GM18517 (cell line): ENCODE measurements at regions not wholly inside any gene's neighbourhood (a gene's known extent, or its start where the extent isn't known, plus 50 kb on each side); places are given as distances from the start of the nearest gene placed in this dataset.

Source experiments
- ATAC-seq: cut with Tn5 transposase; IDR thresholded peaks from one replicate; pipeline ENCODE4 v1.9.1; 2021; ENCODE audit warnings: mild to moderate bottlenecking, moderate library complexity; ENCODE audit not compliant: unreplicated experiment

DNA sequence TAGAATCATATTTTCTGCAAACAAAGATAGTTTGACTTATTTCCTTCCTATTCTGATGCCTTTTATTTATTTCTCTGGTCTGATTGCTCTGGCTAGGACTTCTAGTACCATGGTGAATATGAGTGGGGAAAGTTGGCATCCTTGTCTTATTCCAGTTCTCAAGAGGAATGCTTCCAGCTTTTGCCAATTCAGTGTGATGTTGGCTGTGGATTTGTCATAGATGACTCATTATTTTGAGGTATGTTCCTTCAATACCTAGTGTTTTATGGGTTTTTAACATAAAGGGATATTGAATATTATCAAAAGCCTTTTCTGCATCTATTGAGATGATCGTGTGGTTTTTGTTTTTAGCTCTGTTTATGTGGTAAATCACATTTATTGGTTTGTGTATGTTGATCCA is 139.4 kb upstream of the CNTN1 start:
- ATAC-seq: no peak

DNA sequence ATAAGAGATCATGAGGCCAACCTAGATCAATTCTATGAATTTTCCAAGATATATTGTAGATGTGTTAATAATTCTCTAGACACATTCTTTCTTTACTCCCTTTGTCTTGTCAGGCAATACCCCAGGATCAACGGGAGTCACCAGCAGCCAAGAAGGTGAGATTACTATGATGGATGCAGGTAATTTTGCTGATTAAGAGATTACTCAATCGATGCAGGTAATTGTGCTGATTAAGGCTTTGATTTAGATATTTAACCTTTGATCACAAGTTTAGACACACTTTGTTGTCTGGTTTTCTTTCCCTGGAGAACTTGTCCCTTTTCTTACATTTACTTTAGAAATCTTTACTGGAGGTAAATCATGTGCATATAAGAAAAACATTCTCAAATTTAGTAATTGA is 134.3 kb upstream of the CNTN1 start:
- no peak for ATAC-seq

DNA sequence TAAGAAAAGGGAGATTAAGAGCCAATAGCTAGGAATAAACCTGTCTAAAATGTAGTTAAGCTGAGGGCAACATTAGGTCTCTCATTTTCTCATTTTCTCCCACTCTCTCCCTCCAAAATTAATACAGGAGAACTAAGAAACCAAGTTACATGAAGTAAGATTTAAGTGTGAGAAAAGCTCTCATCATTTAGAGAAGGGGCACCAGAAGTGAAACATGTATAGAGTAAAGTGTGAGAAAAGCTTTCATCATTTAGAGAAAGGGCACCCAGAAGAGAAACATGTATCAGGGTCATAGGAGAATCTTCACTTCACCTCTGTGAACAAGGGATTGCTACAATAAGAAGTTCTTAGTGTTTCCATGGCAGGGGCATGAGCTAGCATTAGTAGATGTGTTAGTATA is 132.4 kb upstream of the CNTN1 start:
- ATAC-seq: peak; percentile 62

DNA sequence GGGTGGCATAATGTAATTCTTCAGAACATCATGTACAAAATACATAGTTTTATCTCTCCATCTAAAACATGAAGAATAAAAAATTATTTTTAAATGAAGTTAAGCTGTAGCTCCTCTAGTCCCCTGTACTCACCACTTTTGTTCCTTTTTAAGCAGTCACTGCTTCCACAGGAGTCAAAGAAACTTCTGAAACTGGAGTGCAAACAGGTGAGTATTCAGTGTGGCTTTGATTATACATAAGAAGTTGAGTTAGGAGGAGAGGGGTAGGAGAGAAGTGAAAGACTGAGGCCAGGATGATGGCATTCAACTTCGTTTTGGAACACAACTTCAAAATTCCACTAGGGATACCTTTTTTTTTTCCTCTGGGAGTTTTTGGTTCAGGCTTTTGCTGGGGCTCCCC is 131.4 kb upstream of the CNTN1 start:
- no peak for ATAC-seq

DNA sequence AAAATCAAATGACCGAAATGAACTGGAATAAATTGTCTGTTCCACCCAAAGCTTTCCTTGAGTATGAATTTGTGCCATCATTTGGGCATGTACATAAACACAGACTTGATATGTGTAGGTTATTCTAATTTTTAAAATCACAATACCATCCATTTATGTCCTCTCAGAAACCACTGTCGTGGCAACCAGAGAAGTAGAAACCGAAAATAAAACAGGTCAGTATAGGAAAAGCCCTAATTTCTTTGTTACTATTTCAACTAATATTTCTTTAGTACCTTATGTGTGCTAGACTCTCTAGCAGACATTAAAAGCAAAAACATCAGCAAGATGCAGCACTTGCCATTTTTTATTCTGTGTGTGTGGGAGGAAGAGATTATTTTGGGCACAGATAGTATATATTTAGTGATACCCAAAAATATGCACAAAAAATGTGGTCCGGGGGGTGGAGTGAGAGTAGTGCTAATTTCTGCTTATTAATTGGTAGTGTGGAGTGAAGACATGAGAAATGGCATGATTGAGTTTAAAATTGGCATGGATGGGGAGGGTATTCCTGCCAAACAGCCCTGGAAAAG is 130.8 kb upstream of the CNTN1 start:
- ATAC-seq: peak; percentile 61

DNA sequence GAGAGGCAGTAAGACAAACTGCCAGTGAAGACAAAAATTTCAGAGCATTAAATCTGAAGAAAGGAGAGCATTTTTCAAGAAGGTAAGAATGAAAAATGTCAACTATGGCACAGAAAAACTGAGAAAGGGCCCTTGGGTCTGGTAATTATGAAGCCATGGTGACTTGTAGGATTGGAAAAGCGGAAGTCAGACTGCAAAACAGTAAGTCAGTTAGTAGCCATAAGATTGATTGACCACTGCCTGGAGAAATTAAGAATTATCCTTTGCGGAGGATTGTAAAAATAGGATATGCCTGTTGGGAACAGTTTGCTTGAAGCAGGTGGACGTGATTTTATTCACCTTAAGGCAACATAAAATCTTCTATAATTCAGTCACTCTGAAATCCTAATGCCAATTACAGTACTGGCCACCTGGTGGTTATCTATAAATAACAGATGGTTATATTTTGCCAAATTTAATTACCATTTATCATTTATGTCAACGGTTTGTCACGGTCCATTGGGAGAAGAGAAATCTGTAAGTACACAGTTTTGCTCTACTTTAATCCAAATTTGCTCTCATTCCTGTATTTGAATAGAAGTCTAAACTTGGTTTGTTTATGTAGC is 127.1 kb upstream of the CNTN1 start:
- ATAC-seq: no peak

DNA sequence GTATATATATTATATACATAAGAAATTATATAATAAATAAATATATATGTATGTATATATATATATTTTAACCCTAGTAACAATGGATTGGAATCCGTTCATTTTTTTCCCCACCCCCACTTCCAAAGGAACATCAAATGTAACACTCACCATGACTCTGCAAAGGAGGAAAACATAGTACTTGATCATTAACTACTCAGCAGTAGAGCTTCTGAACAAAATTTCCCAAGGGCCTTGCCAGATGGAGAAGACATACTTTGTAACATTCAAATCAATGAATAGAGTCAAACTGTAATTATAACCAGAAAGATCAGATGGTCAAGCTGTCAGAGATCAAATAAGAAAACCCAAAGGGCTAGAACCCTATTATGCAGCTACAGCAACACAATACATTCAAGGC is 126.0 kb upstream of the CNTN1 start:
- ATAC-seq: no peak

DNA sequence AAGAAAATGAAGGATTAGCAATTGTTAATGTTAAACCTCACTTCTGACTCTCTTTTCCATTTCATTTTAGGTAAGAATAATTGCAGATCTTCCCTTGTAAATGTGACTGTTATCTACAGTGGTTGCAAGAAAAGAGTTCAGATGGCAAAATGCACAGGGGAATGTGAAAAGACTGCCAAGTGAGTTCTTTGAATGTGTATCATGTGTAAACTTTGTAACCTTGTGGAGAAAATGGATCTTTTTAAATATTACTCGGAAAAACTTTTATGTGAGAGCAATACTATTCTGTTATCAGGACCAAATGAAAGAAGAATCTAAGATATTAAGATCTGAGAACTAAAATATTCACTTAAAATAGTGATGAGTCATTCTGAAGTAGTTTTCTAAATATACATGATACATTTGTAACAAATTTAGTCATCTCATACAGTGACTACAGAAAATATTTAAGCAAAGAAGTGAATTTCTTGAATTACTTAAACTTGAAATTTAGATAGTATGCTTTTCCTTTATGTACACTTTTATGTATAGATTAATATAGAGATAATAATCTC is 122.5 kb upstream of the CNTN1 start:
- ATAC-seq: no peak

DNA sequence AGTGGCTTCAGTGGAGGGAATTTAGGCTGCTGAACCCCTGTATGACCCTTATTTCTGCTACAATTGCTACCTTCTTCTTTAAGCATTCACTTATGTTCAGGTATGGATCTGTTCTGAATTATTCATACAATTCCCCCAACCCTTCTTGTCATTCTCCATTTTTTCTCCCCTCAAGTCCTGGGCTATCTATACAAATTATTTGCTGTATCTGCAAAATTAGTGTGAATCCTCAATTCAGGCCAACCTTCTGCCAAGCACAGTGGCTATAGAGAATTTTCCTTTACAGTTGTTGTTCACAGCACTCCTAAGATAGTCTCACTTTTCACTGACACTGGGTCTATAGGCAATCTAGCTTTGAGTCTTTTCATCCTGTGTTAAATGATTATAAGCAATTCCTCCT is 119.2 kb upstream of the CNTN1 start:
- ATAC-seq: no peak

DNA sequence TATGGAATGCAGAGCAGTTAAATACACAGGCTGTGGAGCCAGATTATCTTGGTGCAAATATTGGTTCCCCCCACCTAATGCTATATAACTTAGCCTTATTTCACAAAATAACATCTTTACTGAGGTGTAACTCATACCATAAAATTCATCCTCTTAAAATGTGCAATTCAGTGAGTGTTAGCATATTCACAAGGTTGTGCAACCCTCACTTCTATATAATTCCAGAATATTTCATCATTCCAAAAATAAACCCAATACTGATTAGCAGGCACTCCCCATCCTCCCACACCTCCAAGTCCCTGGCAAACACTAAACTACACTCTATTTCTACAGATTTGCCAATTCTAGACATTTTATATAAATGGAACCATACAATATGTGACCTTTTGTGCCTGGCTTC is 116.3 kb upstream of the CNTN1 start:
- no peak for ATAC-seq

DNA sequence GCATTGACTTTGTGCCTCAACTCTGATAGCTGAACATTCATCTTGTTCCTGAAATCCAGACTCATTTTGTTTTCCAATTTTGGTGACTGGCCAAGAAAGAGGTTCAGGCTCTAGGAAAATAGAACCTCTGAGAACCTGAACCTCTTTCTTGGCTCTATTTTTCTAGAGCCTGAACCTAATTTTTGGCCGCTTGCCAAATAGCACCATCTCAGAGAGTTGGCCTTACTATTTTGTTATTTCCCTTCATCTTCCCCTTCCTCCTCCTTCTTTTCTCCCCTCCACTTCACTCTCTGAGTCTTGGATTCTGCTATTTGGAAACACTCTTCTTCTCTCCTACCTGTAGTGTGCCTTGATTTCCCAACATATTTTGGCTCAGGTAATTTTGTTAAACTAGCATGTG is 114.4 kb upstream of the CNTN1 start:
- no peak for ATAC-seq

DNA sequence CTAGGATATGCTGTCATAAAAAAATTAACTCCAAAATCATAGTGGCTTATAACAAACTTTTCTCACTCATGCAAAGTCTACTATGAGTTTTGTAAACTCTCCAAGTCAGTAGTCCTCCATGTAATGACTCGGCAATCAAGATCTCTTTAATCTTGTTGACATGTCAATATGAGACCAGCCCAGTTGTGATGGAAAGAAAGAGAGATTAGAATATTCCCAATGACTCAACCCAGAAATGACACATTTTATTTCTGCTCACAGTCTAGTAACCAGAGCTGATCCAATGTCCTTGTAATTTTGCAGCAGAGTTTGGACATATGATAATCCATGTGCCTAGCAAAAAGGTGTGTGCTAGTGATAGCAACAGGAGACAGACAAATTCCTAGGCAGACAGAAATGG is 112.6 kb upstream of the CNTN1 start:
- ATAC-seq: no peak

DNA sequence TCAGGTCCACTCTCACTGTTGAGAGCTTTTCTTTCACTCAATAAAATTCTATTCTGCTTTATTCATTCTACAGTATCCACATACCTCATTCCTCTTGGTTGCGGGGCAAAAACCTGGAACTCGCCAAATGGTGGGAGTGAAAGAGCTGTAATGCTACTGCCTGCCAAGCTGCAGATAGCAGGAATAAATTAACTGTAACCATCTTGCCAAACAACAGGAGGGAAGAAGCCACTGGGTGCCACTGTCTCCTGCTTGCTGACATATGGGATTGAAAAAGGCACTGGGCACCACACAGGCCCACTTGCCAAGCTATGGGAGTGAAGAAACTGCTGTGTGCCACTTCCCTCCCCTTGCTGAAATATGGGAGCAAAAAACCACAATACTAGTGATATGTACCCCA is 111.9 kb upstream of the CNTN1 start:
- no peak for ATAC-seq

DNA sequence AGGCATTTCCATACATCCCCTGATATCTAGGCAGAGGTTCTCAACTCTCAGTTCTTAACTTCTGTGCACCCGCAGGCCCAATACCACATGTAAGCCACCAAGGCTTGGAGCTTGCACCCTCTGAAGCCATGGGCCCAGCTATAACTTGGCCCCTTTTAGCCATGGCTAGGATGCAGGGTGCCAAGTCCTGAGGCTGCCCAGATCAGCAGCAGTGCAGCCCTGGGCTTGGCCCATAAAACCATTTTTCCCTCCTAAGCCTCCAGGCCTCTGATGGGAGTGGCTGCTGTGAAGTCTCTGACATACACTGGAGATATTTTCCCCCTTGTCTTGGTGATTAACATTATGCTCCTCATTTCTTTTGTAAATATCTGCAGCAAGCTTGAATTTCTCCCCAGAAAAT is 110.3 kb upstream of the CNTN1 start:
- no peak for ATAC-seq

DNA sequence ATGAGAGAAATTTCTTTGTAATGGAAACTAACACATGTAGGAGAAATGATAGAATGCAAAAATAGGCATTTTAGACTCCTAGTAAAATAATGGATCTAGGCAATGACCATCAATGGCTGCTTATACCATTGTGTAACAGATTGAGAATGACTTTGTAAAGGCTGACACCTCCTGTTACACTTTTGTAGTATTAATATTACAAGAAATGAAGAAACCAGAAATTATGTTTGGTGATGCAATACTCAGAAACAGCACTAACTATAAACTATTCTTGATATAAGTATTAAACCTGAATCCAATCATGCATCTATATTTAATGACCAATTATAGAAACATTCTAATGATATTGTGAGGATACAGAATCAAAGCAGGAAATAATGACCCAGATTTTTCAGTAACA is 108.5 kb upstream of the CNTN1 start:
- ATAC-seq: no peak

DNA sequence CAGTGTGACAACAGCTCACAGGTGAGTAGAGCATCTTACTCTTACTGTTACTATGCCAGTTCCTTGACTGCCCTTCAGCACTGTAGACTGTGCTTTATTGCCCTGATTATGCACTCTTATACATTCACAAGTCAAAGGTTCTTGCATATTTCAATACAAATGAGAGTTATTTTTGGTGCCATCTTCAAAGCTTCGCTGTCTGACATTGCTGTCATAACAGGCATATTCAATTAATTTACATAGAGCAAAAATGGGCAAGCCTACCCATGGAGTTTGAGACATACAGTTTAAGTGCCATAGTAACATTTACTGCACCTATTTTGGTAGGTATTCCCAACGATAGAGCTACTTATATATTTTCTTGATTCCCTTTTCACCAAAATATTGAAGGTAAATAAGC is 107.5 kb upstream of the CNTN1 start:
- ATAC-seq: no peak

DNA sequence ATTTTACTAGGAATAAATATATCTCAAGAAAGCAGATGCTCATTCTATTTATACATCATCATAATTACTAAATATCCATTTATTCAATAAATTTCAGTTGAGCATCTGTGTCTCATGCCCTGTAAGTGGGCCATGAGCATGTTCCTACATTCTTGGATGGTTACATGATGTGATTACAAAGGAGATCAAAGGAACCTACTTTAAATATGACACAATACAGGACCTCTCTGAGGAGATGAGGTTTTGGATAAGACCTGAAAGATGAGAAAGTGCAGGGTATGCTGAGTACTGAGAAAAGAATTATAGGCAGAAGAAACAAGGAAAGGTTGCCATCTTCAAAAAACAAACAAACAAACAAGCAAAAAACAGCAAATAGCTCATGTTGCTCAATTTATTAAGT is 105.4 kb upstream of the CNTN1 start:
- ATAC-seq: no peak

DNA sequence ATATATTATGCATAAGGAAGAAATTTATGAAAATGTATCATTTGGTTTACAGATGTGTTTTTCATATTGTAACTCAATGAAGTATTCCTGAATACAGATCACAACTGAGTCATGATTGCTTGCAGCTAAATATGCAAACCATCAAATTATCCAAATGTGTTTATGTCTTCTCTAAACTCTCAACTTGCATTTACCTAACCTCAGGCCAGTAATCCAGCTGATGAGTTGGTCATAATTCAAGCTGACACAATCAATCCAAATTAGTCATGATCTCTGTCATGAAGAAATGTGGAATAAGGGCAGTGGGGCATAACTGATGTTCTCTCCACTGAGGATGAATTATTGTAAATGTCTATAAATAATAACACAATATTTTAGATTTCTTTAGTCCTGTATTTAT is 104.8 kb upstream of the CNTN1 start:
- ATAC-seq: no peak

DNA sequence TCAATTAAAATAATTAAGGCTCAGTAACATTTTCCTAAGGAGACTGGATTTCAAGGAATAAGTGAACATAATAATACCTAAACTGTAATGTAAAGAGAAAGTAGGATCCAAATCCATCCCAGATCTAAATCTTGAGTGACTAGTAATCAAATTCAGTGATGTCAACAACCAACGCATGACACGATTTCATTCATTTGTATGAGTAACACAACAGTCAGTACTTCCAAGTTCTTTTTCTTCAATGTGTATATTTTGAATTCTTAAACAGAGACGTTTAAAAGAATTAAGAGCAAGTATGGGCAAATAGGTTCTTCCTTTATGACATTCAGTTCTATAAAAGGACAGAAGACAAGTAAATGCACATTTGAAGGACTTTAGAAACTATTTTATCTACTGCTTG is 104.3 kb upstream of the CNTN1 start:
- ATAC-seq: no peak

DNA sequence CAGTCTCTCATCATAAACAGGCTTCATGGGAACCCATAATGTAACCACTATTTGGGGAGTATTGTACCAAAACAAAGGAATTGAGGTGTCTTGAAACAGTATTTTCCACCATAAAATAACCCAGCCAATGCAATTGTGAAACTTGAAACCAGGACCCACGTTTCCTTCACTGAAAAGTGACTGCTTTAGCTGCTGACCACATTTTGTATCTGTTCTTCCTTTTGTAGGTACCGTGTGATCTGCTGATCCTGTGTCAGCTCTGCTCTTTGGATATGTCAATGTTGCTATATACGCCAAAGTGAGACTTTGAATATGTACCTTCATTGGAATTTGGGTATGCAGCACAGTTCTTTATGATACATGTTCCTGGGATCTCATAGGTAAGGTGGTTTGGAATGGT is 95.1 kb upstream of the CNTN1 start:
- no peak for ATAC-seq

DNA sequence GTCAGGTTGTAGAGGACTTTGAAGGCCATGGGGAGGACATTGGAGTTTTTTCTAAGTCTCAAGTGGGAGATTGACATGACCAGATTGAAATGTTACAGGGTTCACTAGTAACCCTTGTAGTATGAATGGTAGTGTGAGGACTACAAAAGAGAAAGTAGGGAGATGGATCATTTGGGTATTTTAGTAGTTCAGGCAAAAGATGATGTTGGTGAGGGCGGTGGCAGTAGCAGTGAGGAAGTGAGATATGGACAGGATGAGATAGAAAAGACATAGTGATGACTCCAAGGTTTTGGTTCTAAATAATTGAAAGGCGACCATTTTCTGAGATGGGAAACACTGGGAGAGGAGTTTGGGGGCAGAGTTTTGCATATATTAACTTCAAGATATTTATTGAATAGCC is 94.2 kb upstream of the CNTN1 start:
- no peak for ATAC-seq

DNA sequence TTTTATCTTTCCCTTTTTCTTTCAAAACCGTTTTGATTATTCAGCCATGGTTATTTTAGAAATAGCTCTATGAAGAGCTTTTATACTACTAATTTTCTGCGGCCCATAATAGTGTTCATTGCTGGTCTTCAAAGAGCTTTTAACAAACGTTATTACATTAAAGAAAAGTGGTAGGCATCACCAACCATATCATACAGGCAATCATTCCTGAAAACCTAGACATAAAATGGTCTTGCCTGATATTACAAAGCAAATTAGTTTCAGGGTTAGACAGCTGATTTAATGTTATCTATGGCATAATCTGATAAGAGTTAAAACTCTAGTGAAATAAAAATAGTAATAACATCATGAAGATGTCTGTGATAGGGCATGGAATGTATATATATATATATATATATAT is 89.7 kb upstream of the CNTN1 start:
- no peak for ATAC-seq

DNA sequence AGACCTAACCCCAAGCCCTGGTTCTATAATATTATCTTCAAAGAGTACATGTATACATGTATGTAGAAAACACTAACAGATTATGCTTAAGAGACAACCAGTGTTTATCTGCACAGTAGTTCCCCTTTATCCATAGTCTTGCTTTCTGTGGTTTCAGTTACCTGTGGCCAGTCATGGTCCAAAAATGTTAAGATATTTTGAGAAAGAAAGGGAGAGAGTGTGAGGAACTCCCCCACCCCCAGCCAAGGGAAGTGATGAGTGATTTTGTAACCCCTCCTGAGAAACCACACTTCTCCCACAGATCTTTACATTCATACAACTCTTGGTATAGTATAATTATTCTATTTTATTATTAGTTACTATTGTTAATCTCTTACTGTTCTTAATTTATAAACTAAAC is 77.3 kb upstream of the CNTN1 start:
- no peak for ATAC-seq
